Upper lobe of left lung (tissue), 4 donors: ENCODE measurements at regions not wholly inside any gene's neighbourhood (a gene's known extent, or its start where the extent isn't known, plus 50 kb on each side); places are given as distances from the start of the nearest gene placed in this dataset.

ENCODE experiments used
- CTCF ChIP-seq, 6 experiments: fragments of 450-650 bp in 4 of 6; fragments of 200-600 bp in 2 of 6; sonication (generic) in 2 of 6; IDR thresholded peaks; one replicate each; pipeline ENCODE4 v1.5.1; 2016 to 2019; ENCODE audit warnings: antibody characterized with exemption in 6 of 6
- POLR2A ChIP-seq, 4 donors: fragments of 450-650 bp; IDR thresholded peaks; one replicate each; pipeline ENCODE4 v1.5.1; 2016 to 2017; ENCODE audit warnings: antibody characterized with exemption in 4 of 4, mild to moderate bottlenecking in 2 of 4

- TF ChIP-seq CTCF (IDR thresholded peaks at IDR 0.05) (no peak), POLR2A (IDR thresholded peaks at IDR 0.05) (no peak)
Measured at GRCh38 chr4:187065806-187066205, 342.1 kb upstream of the FAT1 start.
